SU-DHL-6 (cell line): ENCODE measurements at regions not wholly inside any gene's neighbourhood (a gene's known extent, or its start where the extent isn't known, plus 50 kb on each side); places are given as distances from the start of the nearest gene placed in this dataset.

Source experiments
- CTCF ChIP-seq: fragments of 200-600 bp; sonication (generic); IDR thresholded peaks from one replicate; pipeline ENCODE4 v1.5.1; 2017; ENCODE audit warnings: antibody characterized with exemption, mild to moderate bottlenecking, low read length, moderate library complexity; ENCODE audit not compliant: insufficient read depth, poor library complexity, severe bottlenecking
- EZH2phosphoT487 ChIP-seq: fragments of 200-600 bp; sonication (generic), shearing (Covaris generic); conservative IDR thresholded peaks from 2 replicates; pipeline ENCODE4 v1.6.1; 2018; ENCODE audit warnings: mild to moderate bottlenecking, antibody characterized with exemption, low read length, moderate library complexity, mixed read lengths

GRCh38 chr18:78736015-78736690, 243.5 kb upstream of the SALL3 start:
- TF ChIP-seq CTCF (no peak), EZH2phosphoT487 (no peak)
